ENCODE measurements at regions not wholly inside any gene's neighbourhood (a gene's known extent, or its start where the extent isn't known, plus 50 kb on each side); places are given as distances from the start of the nearest gene placed in this dataset.

GRCh38 chr4:63526251-63526650, 883.0 kb downstream of the TECRL start:
- Histone ChIP-seq H3K4me1 (no peaks in the 10 kb centered on the region), H3K9me3 (peaks cover 0 to 5% (median 0%) of the 10 kb centered on the region in 3 donors), H3K36me3 (no peaks in the 10 kb centered on the region), H3K27me3 (no peaks in the 10 kb centered on the region), H3K27ac (no peak overlapping the region), H3K4me3 (no peak overlapping the region)
- intact Hi-C loops (cut with DNase I; ENCODE audit: low total_unique reads) = no loop called here
- no peak for TF ChIP-seq CTCF (IDR thresholded peaks at IDR 0.05)
- DNase-seq = no peak

- peaks cover 0 to 8% (median 0%) of the 10 kb centered on the region in 3 donors for H3K9me3 ChIP-seq
- no peak for DNase-seq
- no peak overlapping the region for H3K27ac ChIP-seq
- no peaks in the 10 kb centered on the region for H3K27me3 ChIP-seq
- no peak for TF ChIP-seq CTCF (IDR thresholded peaks at IDR 0.05)
- no peaks in the 10 kb centered on the region for H3K36me3 ChIP-seq
- intact Hi-C loops (cut with DNase I; ENCODE audit: low total_unique reads) = no loop called here
- no peaks in the 10 kb centered on the region for H3K4me1 ChIP-seq
- H3K4me3 ChIP-seq = no peak overlapping the region
Measured at GRCh38 chr4:63524764-63525163, 884.5 kb downstream of the TECRL start.

- Histone ChIP-seq H3K27me3 (no peaks in the 10 kb centered on the region), H3K4me1 (no peaks in the 10 kb centered on the region), H3K9me3 (no peaks in the 10 kb centered on the region), H3K27ac (no peak overlapping the region), H3K4me3 (no peak overlapping the region), H3K36me3 (no peaks in the 10 kb centered on the region)
- no peak for TF ChIP-seq CTCF (IDR thresholded peaks at IDR 0.05)
- intact Hi-C loops (cut with DNase I; ENCODE audit: low total_unique reads) = no loop called here
- DNase-seq = no peak
Measured at GRCh38 chr4:63505714-63506460, 903.4 kb downstream of the TECRL start.

GRCh38 chr4:63493265-63493664, 916.0 kb downstream of the TECRL start:
- DNase-seq = no peak
- no peaks in the 10 kb centered on the region for H3K9me3 ChIP-seq
- H3K27ac ChIP-seq = no peak overlapping the region
- no peak for TF ChIP-seq CTCF (IDR thresholded peaks at IDR 0.05)
- intact Hi-C loops (cut with DNase I; ENCODE audit: low total_unique reads) = no loop called here
- no peak overlapping the region for H3K4me3 ChIP-seq
- no peaks in the 10 kb centered on the region for H3K36me3 ChIP-seq
- H3K4me1 ChIP-seq = no peaks in the 10 kb centered on the region
- H3K27me3 ChIP-seq = no peaks in the 10 kb centered on the region

GRCh38 chr4:63492515-63492914, 916.7 kb downstream of the TECRL start:
- Histone ChIP-seq H3K9me3 (no peaks in the 10 kb centered on the region), H3K27me3 (no peaks in the 10 kb centered on the region), H3K36me3 (no peaks in the 10 kb centered on the region), H3K4me1 (no peaks in the 10 kb centered on the region), H3K4me3 (no peak overlapping the region), H3K27ac (no peak overlapping the region)
- intact Hi-C loops (cut with DNase I; ENCODE audit: low total_unique reads) = no loop called here
- no peak for DNase-seq
- no peak for TF ChIP-seq CTCF (IDR thresholded peaks at IDR 0.05)

All from tibial artery (tissue), 4 donors.